GM19452 (cell line): ENCODE measurements at regions not wholly inside any gene's neighbourhood (a gene's known extent, or its start where the extent isn't known, plus 50 kb on each side); places are given as distances from the start of the nearest gene placed in this dataset.
"Not testable (repeated sequence)": the region's sequence is repeated elsewhere in the genome, so short reads cannot be mapped to it uniquely, and the experiment has no call there.

Experiments used
- ATAC-seq: cut with Tn5 transposase; IDR thresholded peaks from one replicate; pipeline ENCODE4 v1.9.1; 2021; ENCODE audit not compliant: unreplicated experiment

DNA sequence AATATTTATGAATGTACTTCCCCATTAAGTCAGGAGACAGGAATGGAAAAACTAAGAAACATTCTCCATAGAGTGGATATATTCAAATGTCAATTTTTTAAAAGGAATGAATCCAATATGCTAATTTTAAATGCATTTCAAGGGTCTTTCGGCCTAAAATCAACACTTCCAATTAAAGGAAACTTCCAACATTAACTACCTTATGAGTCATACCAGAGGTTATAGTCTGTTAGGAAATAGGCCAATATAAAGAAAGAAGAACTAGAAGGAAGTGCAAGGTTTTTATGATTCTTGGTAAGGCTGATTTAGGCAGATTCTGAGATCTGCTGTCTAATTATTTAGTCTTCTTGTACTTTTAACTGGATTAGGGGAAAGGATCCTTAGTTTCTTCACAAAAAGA lies 260.1 kb upstream of the EDNRA start:
- ATAC-seq: no peak

DNA sequence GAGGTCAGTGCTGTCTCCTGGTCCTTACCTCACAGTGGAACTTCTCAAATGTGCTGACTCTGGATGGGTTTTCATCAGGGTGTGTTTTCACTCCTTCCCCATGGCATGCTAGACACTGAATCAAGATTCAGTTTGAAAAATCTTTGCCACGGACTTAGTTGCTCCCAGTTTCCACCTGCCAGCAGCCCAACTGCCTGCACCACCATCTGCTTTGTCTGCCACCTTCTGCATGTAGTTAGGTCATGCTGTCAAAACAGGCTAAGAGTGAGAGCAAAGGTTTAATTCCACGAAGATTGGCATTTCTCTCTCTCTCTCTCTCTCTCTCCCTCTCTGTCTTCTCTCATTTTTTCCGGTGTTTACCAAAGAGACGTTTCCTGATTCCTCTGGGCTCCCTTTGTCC lies 258.0 kb upstream of the EDNRA start:
- no peak for ATAC-seq

DNA sequence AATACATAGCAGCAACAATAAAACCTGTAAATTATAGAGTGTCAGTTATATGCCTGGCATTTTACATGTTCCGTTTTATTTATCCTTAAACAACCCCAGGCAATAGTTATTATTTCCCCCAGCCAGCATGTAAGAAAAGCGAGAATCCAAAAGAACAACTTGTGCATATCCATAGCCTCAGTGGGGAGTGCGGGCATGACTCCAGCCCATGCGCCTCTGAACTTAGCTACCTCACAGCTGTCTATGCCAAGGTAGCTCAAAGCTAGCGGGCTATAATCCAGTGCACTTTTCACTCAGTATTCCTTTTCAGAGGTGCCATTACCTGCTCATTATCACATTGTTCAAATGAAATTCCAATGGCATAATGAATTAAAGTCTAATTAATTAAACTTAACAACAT lies 257.3 kb upstream of the EDNRA start:
- no peak for ATAC-seq

- ATAC-seq: no peak
Observed at GRCh38 chr4:147236806-147237205, 244.1 kb upstream of the EDNRA start.

DNA sequence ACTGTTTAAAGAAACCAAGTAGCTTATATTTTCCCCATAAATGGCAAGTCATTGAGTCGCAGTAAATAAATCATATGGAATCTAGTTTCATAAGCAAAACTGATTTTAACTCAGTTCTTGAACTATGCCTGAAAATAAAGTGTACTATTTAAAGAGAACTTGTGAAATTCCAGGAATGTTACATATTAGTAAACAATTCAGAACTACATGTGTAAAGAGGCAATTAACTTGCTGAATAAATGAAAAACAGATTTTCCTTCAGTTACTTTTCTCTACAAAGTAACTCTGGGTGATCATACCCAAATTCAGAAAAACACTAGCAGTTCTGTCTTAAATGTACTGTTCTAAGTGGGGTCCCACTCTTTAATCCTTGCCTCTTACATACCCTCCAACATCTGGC lies 236.1 kb upstream of the EDNRA start:
- ATAC-seq: no peak

GRCh38 chr4:147246096-147246495 lies 234.8 kb upstream of the EDNRA start:
- ATAC-seq: no peak

DNA sequence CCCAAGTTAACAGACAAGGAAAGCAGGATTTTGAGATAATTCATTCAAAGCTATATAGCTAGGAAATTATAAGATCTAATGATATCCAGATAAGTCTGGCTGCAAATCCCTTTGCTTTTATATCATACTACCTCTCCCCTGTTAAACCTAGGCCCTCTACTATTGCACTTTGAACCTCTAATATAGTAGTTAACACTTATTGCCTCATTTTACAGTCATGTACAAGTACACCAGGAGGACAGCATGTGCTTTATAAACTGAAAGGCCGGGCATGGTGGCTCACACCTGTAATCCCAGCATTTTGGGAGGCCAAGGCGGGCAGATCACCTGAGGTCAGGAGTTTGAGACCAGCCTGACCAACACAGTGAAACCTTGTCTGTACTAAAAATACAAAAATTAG lies 234.4 kb upstream of the EDNRA start:
- not testable (repeated sequence) for ATAC-seq

- ATAC-seq: no peak
Observed at GRCh38 chr4:147247579-147247978, 233.3 kb upstream of the EDNRA start.

DNA sequence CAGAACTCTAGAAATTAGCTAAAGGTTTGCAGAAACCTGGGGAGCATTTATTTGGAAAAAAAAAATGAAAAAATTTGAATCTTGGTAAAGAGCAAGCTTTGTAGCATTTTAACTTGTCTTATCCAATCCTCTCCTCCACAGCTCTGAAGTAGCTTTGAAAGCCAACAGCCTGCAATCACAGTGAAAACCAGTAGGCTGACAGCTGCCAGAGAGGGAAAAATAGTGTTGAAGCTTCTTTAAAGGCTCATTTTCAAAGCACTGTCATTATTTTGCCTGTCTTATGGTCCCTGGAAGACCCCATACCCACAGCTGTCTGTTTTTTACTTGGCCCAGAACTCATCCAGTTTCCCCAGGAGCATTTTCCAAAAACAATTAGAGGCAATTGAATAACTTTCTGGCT lies 230.8 kb upstream of the EDNRA start:
- ATAC-seq: no peak

DNA sequence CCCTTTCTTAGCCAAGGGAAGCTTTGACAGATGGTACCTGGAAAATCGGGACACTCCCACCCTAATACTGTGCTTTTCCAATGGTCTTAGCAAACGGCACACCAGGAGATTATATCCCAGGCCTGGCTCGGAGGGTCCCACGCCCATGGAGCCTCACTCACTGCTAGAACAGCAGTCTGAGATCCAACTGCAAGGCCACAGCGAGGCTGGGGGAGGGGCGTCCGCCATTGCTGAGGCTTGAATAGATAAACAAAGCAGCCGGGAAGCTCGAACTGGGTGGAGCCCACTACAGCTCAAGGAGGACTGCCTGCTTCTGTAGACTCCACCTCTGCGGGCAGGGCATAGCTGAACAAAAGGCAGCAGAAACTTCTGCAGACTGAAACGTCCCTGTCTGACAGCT lies 225.6 kb upstream of the EDNRA start:
- ATAC-seq: not testable (repeated sequence)

DNA sequence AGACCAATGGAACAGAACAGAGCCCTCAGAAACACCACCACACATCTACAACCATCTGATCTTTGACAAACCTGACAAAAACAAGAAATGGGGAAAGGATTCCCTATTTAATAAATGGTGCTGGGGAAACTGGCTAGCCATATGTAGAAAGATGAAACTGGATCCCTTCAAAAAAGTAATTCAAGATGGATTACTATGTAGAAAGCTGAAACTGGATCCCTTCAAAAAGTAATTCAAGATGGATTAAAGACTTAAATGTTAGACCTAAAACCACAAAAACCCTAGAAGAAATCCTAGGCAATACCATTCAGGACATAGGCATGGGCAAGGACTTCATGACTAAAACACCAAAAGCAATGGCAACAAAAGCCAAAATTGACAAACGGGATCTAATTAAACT lies 221.6 kb upstream of the EDNRA start:
- ATAC-seq: not testable (repeated sequence)

- no peak for ATAC-seq
Observed at GRCh38 chr4:147284256-147284835, 196.6 kb upstream of the EDNRA start.

DNA sequence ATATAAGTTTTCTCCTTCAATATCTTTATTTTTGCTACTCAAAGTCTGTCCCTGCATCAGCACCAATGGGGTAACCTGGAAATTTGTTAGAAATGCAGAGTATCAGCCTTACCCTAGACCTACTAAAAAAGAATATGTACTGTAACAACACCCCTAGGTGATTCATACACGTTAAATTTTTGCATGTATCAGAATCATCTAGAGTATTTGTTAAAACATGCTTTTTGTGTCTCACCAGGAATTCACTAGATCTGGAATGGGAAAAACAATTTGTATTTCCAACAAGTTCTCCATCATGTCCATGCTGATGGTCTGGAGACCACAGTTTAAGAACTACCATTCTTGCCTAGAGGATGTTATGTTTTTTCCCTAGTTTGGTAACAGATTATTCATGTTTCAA lies 196.0 kb upstream of the EDNRA start:
- ATAC-seq: no peak

GRCh38 chr4:147285751-147286150 lies 195.1 kb upstream of the EDNRA start:
- ATAC-seq: no peak

- ATAC-seq: no peak
Observed at GRCh38 chr4:147286846-147287587, 193.9 kb upstream of the EDNRA start.

- ATAC-seq: no peak
Observed at GRCh38 chr4:147287588-147287890, 193.4 kb upstream of the EDNRA start.

- no peak for ATAC-seq
Observed at GRCh38 chr4:147288512-147288911, 192.4 kb upstream of the EDNRA start.

DNA sequence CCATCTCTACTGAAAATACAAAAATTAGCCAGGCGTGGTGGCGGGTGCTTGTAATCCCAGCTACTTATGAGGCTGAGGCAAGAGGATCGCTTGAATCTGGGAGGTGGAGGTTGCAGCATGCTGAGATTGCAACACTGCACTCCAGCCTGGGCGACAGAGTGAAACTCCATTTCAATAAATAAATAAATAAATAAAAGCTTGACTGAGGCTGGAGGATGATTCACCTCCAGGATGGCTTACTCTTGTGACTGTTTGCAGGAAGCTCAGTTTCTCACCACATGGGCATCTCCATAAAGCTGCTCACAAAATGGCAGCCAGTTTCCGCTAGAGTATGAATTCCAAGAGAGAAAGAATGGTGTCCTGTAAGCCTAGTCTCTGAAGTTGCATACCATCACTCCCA lies 191.7 kb upstream of the EDNRA start:
- ATAC-seq: no peak

DNA sequence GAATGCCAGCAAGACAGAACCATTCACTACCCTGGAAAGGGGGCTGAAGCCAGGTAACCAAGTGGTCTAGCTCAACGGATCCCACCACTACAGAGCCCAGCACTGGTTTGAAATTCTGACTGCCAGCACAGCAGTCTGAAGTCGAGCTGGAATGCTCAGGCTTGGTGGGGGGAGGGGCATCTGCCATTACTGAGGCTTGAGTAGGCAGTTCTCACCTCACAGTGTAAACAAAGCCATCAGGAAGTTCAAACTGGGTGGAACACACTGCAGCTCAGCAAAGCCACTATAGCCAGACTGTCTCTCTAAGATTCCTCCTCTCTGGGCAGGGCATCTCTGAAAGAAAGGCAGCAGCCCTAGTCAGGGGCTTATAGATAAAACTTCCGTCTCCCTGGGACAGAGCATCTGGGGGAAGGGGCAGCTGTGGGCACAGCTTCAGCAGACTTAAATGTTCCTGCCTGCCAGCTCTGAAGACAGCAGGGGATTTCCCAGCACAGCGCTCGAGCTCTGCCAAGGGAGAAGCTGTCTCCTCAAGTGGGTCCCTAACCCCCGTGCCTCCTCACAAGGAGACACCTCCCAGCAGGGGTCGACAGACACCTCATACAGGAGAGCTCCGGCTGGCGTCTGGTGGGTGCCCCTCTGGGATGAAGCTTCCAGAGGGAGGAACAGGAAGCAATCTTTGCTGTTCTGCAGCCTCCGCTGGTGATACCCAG lies 188.1 kb upstream of the EDNRA start:
- ATAC-seq: not testable (repeated sequence)

DNA sequence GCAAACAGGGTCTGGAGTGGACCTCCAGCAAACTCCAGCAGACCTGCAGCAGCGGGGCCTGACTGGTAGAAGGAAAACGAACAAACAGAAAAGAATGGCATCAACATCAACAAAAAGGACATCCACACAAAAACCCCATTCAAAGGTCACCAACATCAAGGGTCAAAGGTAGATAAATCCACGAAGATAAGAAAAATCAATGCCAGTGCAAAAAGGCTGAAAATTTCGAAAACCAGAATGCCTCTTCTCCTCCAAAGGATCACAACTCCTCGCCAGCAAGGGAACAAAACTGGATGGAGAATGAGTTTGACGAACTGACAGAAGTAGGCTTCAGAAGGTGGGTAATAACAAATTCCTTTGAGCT lies 187.6 kb upstream of the EDNRA start:
- not testable (repeated sequence) for ATAC-seq

DNA sequence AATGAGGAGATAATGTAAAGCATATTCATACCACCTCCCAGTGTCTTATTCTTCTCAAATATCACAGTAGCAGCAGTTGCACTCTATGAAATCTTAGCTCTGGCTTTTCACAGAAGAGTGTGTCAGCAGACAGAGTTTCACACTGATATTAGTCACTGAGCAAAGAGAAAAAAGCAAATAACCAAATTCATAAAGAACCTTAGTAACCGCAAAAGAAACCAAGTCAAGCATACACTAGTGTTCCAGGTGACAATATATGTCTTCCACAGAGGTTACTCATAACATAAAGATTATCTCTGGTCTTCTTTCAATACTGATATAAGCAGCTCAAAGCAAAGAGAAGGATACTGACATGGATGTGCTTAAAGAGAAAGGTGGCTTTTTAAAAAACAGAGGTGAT lies 181.7 kb upstream of the EDNRA start:
- ATAC-seq: no peak

DNA sequence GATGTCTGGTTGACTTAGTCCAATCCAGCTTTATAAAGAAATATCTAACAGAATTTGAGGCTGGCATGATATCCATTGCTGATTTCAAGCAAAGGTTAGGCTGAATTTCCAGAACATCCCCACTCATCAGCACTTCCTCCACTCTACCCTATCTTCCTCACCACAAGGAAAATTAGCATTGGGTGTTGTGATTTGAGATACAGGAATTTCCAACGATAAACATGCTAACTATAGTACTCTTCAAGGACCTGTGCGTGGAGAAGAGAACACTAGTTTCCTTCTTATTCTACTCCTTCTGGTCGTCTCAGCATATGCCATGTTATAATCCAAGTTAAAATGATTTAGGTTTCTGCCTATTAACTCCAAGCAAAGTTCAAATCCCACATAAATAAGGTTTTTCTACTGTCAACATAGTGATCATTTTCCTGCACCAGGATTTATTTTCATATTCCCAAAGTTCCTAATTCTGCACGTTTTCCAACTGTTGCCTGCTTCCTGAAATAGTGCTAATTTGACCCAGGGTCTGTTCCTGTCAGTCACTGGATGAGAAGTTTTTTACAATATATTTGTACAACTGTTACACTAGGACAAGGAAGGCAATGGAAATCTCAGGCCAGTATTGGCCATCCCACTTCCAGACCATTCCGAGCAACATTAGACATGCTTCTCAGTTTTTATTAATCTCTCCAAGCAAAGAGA lies 177.6 kb upstream of the EDNRA start:
- ATAC-seq: no peak
